BE2C (cell line): ENCODE measurements at regions not wholly inside any gene's neighbourhood (a gene's known extent, or its start where the extent isn't known, plus 50 kb on each side); places are given as distances from the start of the nearest gene placed in this dataset.

ENCODE experiments used
- DNase-seq: peaks from one replicate; pipeline ENCODE4 v3.0.0-alpha.2; 2020
- H3K27me3 ChIP-seq: fragments of 250-450 bp; sonication (Bioruptor Pico); 2 replicates; pipeline ENCODE4 v1.5.1; 2020; ENCODE audit warnings: mild to moderate bottlenecking
- H3K36me3 ChIP-seq: fragments of 250-450 bp; sonication (Bioruptor Pico); 2 replicates; pipeline ENCODE4 v1.5.1; 2020; ENCODE audit warnings: mild to moderate bottlenecking
- H3K4me1 ChIP-seq: fragments of 250-450 bp; sonication (Bioruptor Pico); 2 replicates; pipeline ENCODE4 v1.5.1; 2020
- H3K4me3 ChIP-seq: 2 replicates; pipeline ENCODE4 v1.5.1; 2011; ENCODE audit warnings: low read depth, low read length
- H3K9me3 ChIP-seq: fragments of 250-450 bp; sonication (Bioruptor Pico); 2 replicates; pipeline ENCODE4 v1.5.1; 2020
- CTCF ChIP-seq: IDR thresholded peaks from 2 replicates; pipeline ENCODE4 v1.5.1; 2012; ENCODE audit warnings: mild to moderate bottlenecking, low read depth, low read length

DNA sequence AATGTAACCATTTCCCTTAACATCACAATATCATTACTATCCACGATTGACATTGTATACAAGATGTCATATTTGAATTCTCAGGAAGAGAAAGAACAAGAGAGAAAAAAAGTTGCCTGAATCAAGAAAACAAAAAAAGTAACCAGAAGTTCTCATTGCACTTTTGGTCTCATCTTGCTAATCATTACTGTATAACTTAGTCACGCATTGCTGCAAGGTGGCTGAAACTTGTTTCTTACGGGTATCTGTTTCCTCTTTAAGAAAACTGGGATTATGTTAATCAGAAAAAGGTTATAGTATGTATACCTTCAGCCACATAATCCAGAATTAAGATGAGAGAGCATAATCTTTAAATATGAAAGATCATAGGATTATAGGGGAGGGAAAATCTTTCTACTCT lies 639.7 kb upstream of the SYT4 start:
- no peaks in the 10 kb centered on the region for H3K27me3 ChIP-seq
- H3K4me1 ChIP-seq = no peaks in the 10 kb centered on the region
- H3K36me3 ChIP-seq = no peaks in the 10 kb centered on the region
- DNase-seq = no peak
- H3K4me3 ChIP-seq = no peak overlapping the region
- H3K9me3 ChIP-seq = no peaks in the 10 kb centered on the region
- no peak for TF ChIP-seq CTCF

DNA sequence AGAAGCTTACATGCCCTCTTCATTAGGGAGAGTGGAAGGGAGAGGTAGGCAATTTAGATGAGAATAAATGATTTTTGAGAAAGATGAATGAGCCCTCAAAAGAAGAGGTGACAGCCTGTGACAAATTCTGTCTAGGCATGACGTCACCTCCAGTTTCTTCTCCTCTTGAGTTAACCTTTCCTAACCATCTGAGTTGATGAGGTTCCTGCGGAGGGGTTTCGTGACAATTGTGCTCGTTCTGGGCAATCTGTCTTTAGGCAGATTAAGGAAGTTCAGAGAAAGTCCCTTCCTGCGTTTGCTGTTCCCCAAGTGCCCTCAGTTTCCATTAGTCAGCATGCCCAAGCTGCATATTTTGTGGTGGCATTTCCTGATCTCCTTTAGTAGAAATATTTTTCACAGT lies 640.2 kb upstream of the SYT4 start:
- H3K4me3 ChIP-seq = no peak overlapping the region
- TF ChIP-seq CTCF = no peak
- no peaks in the 10 kb centered on the region for H3K9me3 ChIP-seq
- H3K4me1 ChIP-seq = no peaks in the 10 kb centered on the region
- no peak for DNase-seq
- H3K36me3 ChIP-seq = no peaks in the 10 kb centered on the region
- H3K27me3 ChIP-seq = no peaks in the 10 kb centered on the region

GRCh38 chr18:43919551-43919950 lies 642.3 kb upstream of the SYT4 start:
- H3K4me3 ChIP-seq = no peak overlapping the region
- no peaks in the 10 kb centered on the region for H3K36me3 ChIP-seq
- no peak for DNase-seq
- no peaks in the 10 kb centered on the region for H3K27me3 ChIP-seq
- H3K4me1 ChIP-seq = no peaks in the 10 kb centered on the region
- no peak for TF ChIP-seq CTCF
- H3K9me3 ChIP-seq = no peaks in the 10 kb centered on the region

- H3K9me3 ChIP-seq = no peaks in the 10 kb centered on the region
- no peaks in the 10 kb centered on the region; the same call in 1 of the 2 replicates for H3K4me1 ChIP-seq
- no peak for DNase-seq
- H3K4me3 ChIP-seq = no peak overlapping the region
- H3K27me3 ChIP-seq = no peaks in the 10 kb centered on the region
- TF ChIP-seq CTCF = no peak
- no peaks in the 10 kb centered on the region for H3K36me3 ChIP-seq
These were observed 654.1 kb upstream of the SYT4 start for GRCh38 chr18:43931439-43931838.

- no peak for DNase-seq
- Histone ChIP-seq H3K4me1 (no peaks in the 10 kb centered on the region; the same call in 1 of the 2 replicates), H3K27me3 (no peaks in the 10 kb centered on the region), H3K9me3 (no peaks in the 10 kb centered on the region), H3K4me3 (no peak overlapping the region), H3K36me3 (no peaks in the 10 kb centered on the region)
- no peak for TF ChIP-seq CTCF
These were observed 654.9 kb upstream of the SYT4 start for GRCh38 chr18:43932140-43932539.

GRCh38 chr18:43933177-43933576 lies 655.9 kb upstream of the SYT4 start:
- Histone ChIP-seq H3K9me3 (no peaks in the 10 kb centered on the region), H3K4me1 (no peaks in the 10 kb centered on the region; the same call in 1 of the 2 replicates), H3K4me3 (no peak overlapping the region), H3K27me3 (no peaks in the 10 kb centered on the region), H3K36me3 (no peaks in the 10 kb centered on the region)
- DNase-seq = no peak
- TF ChIP-seq CTCF = no peak
